RWPE2 (cell line): ENCODE measurements at regions not wholly inside any gene's neighbourhood (a gene's known extent, or its start where the extent isn't known, plus 50 kb on each side); places are given as distances from the start of the nearest gene placed in this dataset.
"Not testable (repeated sequence)": the region's sequence is repeated elsewhere in the genome, so short reads cannot be mapped to it uniquely, and the experiment has no call there.

ENCODE experiments used
- ATAC-seq: fragments of 200-7000 bp; cut with Tn5 transposase; 3 replicates; pipeline ENCODE4 v1.9.1; 2021; ENCODE audit warnings: low read depth
- DNase-seq: peaks from one replicate; pipeline ENCODE4 v3.0.0-alpha.2; 2020; ENCODE audit warnings: low spot score
- H3K27ac ChIP-seq: fragments of 450-650 bp; 2 replicates; pipeline ENCODE4 v1.5.1; 2017; ENCODE audit warnings: mild to moderate bottlenecking; ENCODE audit not compliant: poor library complexity, severe bottlenecking
- H3K27me3 ChIP-seq: fragments of 250-450 bp; sonication (Bioruptor Pico); 2 replicates; pipeline ENCODE4 v1.5.1; 2021; ENCODE audit warnings: mild to moderate bottlenecking, moderate library complexity; ENCODE audit not compliant: insufficient read depth, poor library complexity, severe bottlenecking
- H3K36me3 ChIP-seq: fragments of 250-450 bp; sonication (Bioruptor Pico); 2 replicates; pipeline ENCODE4 v1.5.1; 2020; ENCODE audit warnings: low read depth, mild to moderate bottlenecking, moderate library complexity
- H3K4me1 ChIP-seq: fragments of 250-450 bp; sonication (Bioruptor Pico); 2 replicates; pipeline ENCODE4 v1.5.1; 2021; ENCODE audit warnings: mild to moderate bottlenecking, moderate library complexity; ENCODE audit not compliant: insufficient read depth, poor library complexity, severe bottlenecking
- H3K4me3 ChIP-seq: fragments of 250-450 bp; sonication (Bioruptor Pico); 2 replicates; pipeline ENCODE4 v1.5.1; 2021; ENCODE audit warnings: mild to moderate bottlenecking, moderate library complexity; ENCODE audit not compliant: severe bottlenecking
- H3K9me3 ChIP-seq: fragments of 250-450 bp; sonication (Bioruptor Pico); 2 replicates; pipeline ENCODE4 v1.5.1; 2021; ENCODE audit warnings: mild to moderate bottlenecking, moderate library complexity; ENCODE audit not compliant: severe bottlenecking
- TF ChIP-seq, protein P1 (sequence below): fragments of 450-650 bp; IDR thresholded peaks from one replicate; pipeline ENCODE4 v1.5.1; 2017; ENCODE audit warnings: mild to moderate bottlenecking, moderate library complexity; ENCODE audit not compliant: poor library complexity, severe bottlenecking

DNA sequence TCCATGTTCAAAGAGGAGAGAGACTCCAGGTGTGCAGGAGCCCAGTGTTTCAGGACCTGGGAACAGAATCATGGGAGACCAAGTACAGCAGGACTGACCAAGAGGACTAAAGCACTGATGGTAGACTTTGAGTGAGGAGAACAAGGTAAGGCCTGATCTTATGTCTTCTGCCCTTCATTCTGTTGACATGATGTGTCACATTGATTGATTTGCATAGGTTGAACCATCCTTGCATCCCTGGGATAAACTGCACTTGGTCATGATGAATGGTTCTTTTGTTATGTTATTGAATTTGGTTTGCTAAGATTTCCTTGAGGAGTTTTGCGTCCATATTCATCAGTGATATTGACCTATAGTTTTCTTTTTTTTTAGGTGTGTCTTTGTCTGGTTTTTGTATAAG, 497.0 kb downstream of the TMEM121 start:
- TF ChIP-seq, protein P1, sequence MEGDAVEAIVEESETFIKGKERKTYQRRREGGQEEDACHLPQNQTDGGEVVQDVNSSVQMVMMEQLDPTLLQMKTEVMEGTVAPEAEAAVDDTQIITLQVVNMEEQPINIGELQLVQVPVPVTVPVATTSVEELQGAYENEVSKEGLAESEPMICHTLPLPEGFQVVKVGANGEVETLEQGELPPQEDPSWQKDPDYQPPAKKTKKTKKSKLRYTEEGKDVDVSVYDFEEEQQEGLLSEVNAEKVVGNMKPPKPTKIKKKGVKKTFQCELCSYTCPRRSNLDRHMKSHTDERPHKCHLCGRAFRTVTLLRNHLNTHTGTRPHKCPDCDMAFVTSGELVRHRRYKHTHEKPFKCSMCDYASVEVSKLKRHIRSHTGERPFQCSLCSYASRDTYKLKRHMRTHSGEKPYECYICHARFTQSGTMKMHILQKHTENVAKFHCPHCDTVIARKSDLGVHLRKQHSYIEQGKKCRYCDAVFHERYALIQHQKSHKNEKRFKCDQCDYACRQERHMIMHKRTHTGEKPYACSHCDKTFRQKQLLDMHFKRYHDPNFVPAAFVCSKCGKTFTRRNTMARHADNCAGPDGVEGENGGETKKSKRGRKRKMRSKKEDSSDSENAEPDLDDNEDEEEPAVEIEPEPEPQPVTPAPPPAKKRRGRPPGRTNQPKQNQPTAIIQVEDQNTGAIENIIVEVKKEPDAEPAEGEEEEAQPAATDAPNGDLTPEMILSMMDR: no peak
- no peaks in the 10 kb centered on the region for H3K4me1 ChIP-seq
- no peak overlapping the region for H3K4me3 ChIP-seq
- DNase-seq (no peak), ATAC-seq (no peak)
- H3K36me3 ChIP-seq: no peaks in the 10 kb centered on the region
- no peaks in the 10 kb centered on the region for H3K9me3 ChIP-seq
- no peaks in the 10 kb centered on the region for H3K27me3 ChIP-seq
- no peak overlapping the region for H3K27ac ChIP-seq

DNA sequence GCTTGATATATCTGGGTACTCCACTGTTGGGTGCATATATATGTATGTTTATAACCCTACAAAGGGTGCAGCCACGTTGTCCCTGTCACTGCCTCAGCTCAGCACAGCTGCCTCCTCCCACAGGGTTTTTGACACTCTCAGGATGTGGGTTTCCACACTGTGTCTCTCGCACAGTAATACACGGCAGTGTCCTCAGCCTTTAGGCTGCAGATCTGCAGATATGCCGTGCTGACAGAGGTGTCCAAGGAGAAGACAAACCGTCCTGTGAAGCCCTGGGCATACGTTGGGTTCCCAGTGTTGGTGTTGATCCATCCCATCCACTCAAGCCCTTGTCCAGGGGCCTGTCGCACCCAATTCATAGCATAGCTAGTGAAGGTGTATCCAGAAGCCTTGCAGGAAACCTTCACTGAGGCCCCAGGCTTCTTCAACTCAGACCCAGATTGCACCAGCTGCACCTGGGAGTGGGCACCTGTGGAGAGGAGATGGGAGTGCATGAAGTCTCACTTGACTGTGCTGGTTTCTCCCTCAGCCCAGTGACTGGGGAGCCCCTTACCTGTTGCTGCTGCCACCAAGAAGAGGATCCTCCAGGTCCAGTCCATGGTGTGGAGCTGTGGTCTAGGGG, 498.7 kb downstream of the TMEM121 start:
- no peak for ATAC-seq
- H3K4me1 ChIP-seq: no peaks in the 10 kb centered on the region
- TF ChIP-seq, protein P1: no peak
- no peak overlapping the region for H3K27ac ChIP-seq
- H3K4me3 ChIP-seq: no peak overlapping the region
- no peaks in the 10 kb centered on the region for H3K27me3 ChIP-seq
- no peak for DNase-seq
- no peaks in the 10 kb centered on the region for H3K36me3 ChIP-seq
- H3K9me3 ChIP-seq: no peaks in the 10 kb centered on the region

DNA sequence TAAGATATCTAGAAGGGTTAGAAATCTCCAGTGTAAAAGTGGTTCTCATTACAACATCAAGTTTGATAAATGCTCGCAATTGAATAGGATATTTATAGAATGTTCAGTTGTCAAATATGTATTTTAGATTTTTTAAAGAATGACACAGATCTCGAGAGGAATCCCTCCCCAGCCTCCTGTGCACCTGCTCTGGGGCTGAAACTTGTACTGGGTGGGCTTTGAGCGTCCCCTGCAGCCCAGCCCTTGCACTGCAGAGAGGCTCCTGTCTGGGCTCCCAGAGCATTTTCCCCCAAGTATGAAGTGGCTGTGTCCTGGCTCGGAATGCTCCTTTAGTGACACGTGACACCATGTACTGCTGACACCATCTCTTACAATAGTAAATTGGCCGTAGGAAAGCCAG, 499.6 kb downstream of the TMEM121 start:
- Histone ChIP-seq H3K4me3 (no peak overlapping the region), H3K27me3 (no peaks in the 10 kb centered on the region), H3K4me1 (no peaks in the 10 kb centered on the region), H3K9me3 (no peaks in the 10 kb centered on the region), H3K27ac (no peak overlapping the region), H3K36me3 (no peaks in the 10 kb centered on the region)
- no peak for ATAC-seq
- TF ChIP-seq, protein P1: no peak
- no peak for DNase-seq

DNA sequence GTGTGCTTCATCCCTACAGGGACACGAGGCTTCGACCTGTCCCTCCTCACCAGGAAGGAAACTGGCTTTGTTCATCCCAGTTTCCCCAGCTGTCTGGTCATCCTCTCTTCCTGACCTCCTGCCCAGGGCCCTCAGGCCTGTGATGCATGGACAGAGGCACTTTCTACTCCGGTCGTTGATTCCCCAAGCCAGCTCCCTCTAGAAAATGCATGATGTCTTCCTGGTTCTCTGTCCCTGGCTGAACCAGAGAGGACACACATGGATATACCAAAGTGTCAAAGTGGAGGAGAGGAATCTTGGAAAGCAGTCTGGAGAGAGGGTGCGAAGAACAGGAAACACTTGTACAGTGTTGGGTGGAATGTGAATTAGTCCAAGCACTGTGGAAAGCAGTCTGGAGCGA, 501.4 kb downstream of the TMEM121 start:
- not testable (repeated sequence) for H3K4me3 ChIP-seq, H3K9me3 ChIP-seq, H3K4me1 ChIP-seq, DNase-seq, H3K36me3 ChIP-seq, H3K27ac ChIP-seq, H3K27me3 ChIP-seq, ATAC-seq

DNA sequence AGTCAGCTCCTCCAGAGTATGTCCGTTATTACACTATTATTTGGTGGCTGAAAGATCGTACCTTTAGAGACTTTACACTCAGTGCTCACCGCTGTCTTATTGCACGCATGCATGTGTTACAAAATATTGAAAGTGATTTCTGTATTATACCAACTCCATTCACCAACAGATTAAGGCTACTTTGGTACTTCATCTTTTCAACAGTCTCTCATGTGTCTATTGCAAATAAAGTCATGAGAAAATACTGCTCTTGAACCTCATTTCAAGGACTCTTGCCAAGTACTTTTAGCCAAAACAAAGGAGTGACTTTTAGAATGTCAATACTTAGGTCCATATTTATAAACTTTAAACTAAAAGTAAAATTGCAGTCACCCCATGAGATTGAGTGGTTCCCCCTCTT, 503.6 kb downstream of the TMEM121 start:
- Histone ChIP-seq H3K27ac (no peak overlapping the region), H3K36me3 (no peaks in the 10 kb centered on the region), H3K4me3 (no peak overlapping the region), H3K27me3 (peaks cover 7% of the 10 kb centered on the region), H3K4me1 (no peaks in the 10 kb centered on the region), H3K9me3 (no peaks in the 10 kb centered on the region)
- ATAC-seq (no peak), DNase-seq (no peak)
- TF ChIP-seq, protein P1: no peak
